ENCODE measurements at regions not wholly inside any gene's neighbourhood (a gene's known extent, or its start where the extent isn't known, plus 50 kb on each side); places are given as distances from the start of the nearest gene placed in this dataset.

DNA sequence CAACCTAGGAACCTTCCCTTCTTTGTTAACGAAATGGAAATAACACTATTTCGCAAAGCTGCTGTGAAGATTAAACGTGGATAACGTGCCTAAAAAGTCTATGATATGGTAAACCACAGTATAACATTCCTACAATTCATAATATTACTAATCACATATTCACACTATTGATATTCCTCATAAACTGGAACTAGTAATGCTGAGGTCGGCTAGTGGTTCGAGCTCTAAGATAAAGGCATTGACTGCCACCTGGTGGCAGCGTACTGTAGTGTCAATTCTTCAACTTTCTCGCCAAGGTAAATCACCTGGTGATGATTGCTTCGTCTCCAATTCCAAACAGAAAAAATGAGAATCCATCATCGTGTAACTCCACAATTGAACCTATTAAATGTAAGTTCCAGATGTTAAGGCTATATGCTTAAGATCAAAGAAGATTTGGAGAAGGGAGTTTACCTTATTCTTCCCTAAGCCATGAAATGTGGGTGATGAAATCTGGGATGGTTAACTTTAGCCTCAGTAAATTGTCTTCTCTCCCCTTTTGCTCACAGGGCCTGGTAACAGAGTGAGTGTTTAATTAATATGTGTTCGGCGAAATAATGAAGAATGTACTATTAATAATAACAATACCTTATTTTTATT, 197.5 kb upstream of the TMEM132C start:
- Histone ChIP-seq H3K36me3 (ENCODE audit: control insufficient read depth in 2 of 3, insufficient read depth in 3 of 3, low read length in 3 of 3) (no peaks in the 10 kb centered on the region), H3K27me3 (ENCODE audit: control insufficient read depth, insufficient read depth, low read length) (no peaks in the 10 kb centered on the region), H3K4me3 (ENCODE audit: low read length in 3 of 3) (no peak overlapping the region), H3K27ac (ENCODE audit: low read depth in 2 of 2, low read length in 2 of 2) (no peak overlapping the region), H3K9ac (ENCODE audit: low read length in 3 of 3) (no peak overlapping the region), H3K4me1 (ENCODE audit: control insufficient read depth in 2 of 3, insufficient read depth in 2 of 3, low read depth in 1 of 3, low read length in 3 of 3) (no peaks in the 10 kb centered on the region), H3K9me3 (ENCODE audit: control insufficient read depth in 2 of 3, insufficient read depth in 1 of 3, low read length in 3 of 3) (peaks cover 0 to 3% (median 0%) of the 10 kb centered on the region in 3 donors)
- intact Hi-C loops (cut with DNase I), result no loop called here
- peak; percentile 49 for TF ChIP-seq CTCF (IDR thresholded peaks at IDR 0.05; ENCODE audit: borderline replicate concordance, extremely low read depth, insufficient read depth)
- FAIRE-seq (no peak), DNase-seq (peak in 3 of 5 donors; percentile 13 to 52 (median 47))

DNA sequence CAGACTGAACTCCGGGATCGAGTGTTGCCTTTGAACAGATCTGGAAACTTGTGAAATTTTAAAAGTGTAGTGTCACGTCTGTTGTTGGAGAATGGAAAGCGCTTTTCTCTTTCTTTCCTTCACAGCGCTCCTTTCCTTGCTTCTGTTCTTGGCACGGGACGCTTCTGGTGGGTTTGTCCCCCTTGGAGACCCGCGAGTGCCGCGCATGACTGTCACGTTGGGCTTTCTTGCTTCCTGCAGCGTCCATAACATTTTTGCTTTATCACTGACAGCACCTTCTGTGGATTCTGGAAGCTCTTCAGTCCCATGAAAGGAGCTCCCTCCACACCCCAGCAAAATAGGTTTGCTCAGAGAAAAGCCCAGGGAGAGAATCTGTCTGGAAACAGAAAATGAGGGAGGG, 193.0 kb upstream of the TMEM132C start:
- Histone ChIP-seq H3K27me3 (ENCODE audit: control insufficient read depth, insufficient read depth, low read length) (no peaks in the 10 kb centered on the region), H3K4me1 (ENCODE audit: control insufficient read depth in 2 of 3, insufficient read depth in 2 of 3, low read depth in 1 of 3, low read length in 3 of 3) (no peaks in the 10 kb centered on the region), H3K9ac (ENCODE audit: low read length in 3 of 3) (no peak overlapping the region), H3K27ac (ENCODE audit: low read depth in 2 of 2, low read length in 2 of 2) (no peak overlapping the region), H3K36me3 (ENCODE audit: control insufficient read depth in 2 of 3, insufficient read depth in 3 of 3, low read length in 3 of 3) (no peaks in the 10 kb centered on the region), H3K4me3 (ENCODE audit: low read length in 3 of 3) (no peak overlapping the region), H3K9me3 (ENCODE audit: control insufficient read depth in 2 of 3, insufficient read depth in 1 of 3, low read length in 3 of 3) (peaks cover 0 to 3% (median 0%) of the 10 kb centered on the region in 3 donors)
- intact Hi-C loops (cut with DNase I), result no loop called here
- no peak for TF ChIP-seq CTCF (IDR thresholded peaks at IDR 0.05; ENCODE audit: borderline replicate concordance, extremely low read depth, insufficient read depth)
- no peak for DNase-seq
- no peak for FAIRE-seq

DNA sequence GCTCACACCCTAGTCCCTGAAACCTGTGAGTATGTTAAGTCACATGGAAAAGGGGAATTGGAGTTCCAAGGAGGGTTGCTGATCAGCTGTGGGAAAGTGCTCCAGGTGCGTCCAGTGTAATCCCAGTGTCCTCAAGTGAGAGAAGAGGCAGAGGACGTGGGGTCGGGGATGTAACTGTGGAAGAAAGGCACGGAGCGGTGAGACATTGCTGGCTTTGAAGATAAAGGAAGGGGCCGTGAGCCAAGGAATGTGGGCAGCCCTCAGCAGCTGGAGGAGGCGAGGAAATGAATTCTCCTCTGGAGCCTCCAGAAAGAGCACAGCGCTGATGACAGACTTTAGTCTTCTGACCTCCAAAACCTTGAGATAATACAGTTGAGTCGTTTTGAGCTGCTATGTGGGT, 191.6 kb upstream of the TMEM132C start:
- Histone ChIP-seq H3K4me1 (ENCODE audit: control insufficient read depth in 2 of 3, insufficient read depth in 2 of 3, low read depth in 1 of 3, low read length in 3 of 3) (no peaks in the 10 kb centered on the region), H3K9me3 (ENCODE audit: control insufficient read depth in 2 of 3, insufficient read depth in 1 of 3, low read length in 3 of 3) (peaks cover 0 to 3% (median 0%) of the 10 kb centered on the region in 3 donors), H3K27me3 (ENCODE audit: control insufficient read depth, insufficient read depth, low read length) (no peaks in the 10 kb centered on the region), H3K4me3 (ENCODE audit: low read length in 3 of 3) (no peak overlapping the region), H3K36me3 (ENCODE audit: control insufficient read depth in 2 of 3, insufficient read depth in 3 of 3, low read length in 3 of 3) (no peaks in the 10 kb centered on the region), H3K9ac (ENCODE audit: low read length in 3 of 3) (no peak overlapping the region), H3K27ac (ENCODE audit: low read depth in 2 of 2, low read length in 2 of 2) (no peak overlapping the region)
- no peak for DNase-seq
- no peak for TF ChIP-seq CTCF (IDR thresholded peaks at IDR 0.05; ENCODE audit: borderline replicate concordance, extremely low read depth, insufficient read depth)
- FAIRE-seq, result no peak
- intact Hi-C loops (cut with DNase I), result no loop called here

DNA sequence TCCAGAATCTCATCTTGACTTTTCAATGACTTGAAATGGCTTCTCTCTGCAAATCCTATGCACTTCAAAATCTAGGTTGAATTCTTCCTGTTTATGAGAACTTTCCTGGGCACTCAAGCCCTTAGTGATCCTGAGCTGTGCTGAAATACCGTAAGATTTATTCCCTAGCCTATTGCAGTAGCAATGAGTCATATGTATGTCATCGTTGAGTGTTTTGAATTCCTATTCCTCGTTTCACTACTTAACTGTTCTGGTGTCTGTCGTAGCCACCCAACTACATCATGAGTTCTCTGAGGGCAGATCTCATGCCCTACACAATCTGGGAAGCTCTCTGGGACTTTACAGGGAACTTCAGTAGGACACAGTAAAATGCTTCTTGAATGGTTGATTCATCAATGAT, 190.8 kb upstream of the TMEM132C start:
- DNase-seq (no peak), FAIRE-seq (no peak)
- no peak for TF ChIP-seq CTCF (IDR thresholded peaks at IDR 0.05; ENCODE audit: borderline replicate concordance, extremely low read depth, insufficient read depth)
- H3K4me1 ChIP-seq (ENCODE audit: control insufficient read depth in 2 of 3, insufficient read depth in 2 of 3, low read depth in 1 of 3, low read length in 3 of 3), result no peaks in the 10 kb centered on the region
- intact Hi-C loops (cut with DNase I), result no loop called here
- no peak overlapping the region for H3K9ac ChIP-seq (ENCODE audit: low read length in 3 of 3)
- H3K27me3 ChIP-seq (ENCODE audit: control insufficient read depth, insufficient read depth, low read length), result no peaks in the 10 kb centered on the region
- H3K27ac ChIP-seq (ENCODE audit: low read depth in 2 of 2, low read length in 2 of 2), result no peak overlapping the region
- H3K36me3 ChIP-seq (ENCODE audit: control insufficient read depth in 2 of 3, insufficient read depth in 3 of 3, low read length in 3 of 3), result no peaks in the 10 kb centered on the region
- no peak overlapping the region for H3K4me3 ChIP-seq (ENCODE audit: low read length in 3 of 3)
- peaks cover 0 to 3% (median 0%) of the 10 kb centered on the region in 3 donors for H3K9me3 ChIP-seq (ENCODE audit: control insufficient read depth in 2 of 3, insufficient read depth in 1 of 3, low read length in 3 of 3)
